ENCODE measurements at regions not wholly inside any gene's neighbourhood (a gene's known extent, or its start where the extent isn't known, plus 50 kb on each side); places are given as distances from the start of the nearest gene placed in this dataset.

- no peak for TF ChIP-seq CTCF (IDR thresholded peaks at IDR 0.05)
- no peak for TF ChIP-seq POLR2A (IDR thresholded peaks at IDR 0.05)
- TF ChIP-seq POLR2AphosphoS5 (IDR thresholded peaks at IDR 0.05): no peak
Observed at GRCh38 chr2:221318376-221319130, 253.6 kb downstream of the EPHA4 start.
